ENCODE measurements at regions not wholly inside any gene's neighbourhood (a gene's known extent, or its start where the extent isn't known, plus 50 kb on each side); places are given as distances from the start of the nearest gene placed in this dataset.

DNA sequence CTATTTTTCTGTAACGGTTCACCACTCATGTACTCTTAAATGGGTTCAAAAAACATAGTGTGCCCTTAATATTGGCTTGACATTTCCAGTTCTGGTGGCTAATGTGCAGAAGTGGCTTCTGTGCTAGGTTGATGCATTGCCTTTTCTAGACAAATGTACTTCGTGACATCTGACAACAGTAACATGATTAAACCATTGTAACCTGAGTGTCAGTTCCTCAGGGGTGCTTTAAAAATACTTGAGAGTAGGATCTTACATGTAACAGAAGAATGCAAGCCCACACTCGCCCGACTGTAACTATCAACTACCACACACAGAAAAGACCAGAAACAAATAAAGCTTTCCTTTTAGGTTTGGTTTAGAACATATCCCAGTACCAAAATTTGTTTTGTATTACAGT, 393.4 kb upstream of the NFE2L3 start:
- DNase-seq, result no peak

- DNase-seq, result no peak
Measured at GRCh38 chr7:25759286-25759685, 392.7 kb upstream of the NFE2L3 start.

DNA sequence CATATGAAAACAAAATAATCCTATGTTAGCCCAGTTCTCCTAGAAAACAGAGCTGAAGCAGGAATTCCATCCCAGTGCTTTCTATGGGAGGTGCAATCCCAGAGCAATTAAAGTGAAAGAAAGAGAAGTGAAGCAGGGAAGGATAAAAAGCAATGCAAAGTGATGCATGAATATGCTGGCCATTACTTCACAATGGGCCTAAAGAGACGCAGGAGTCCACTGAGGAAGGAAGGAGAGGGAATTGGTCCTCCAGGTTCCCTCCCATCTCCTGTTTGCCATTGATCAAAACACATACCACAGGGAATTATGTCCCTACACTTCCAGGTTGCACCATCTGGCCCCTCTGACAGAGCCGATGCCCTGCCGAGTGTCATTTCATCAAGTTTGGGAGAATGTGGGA, 392.2 kb upstream of the NFE2L3 start:
- no peak for DNase-seq

DNA sequence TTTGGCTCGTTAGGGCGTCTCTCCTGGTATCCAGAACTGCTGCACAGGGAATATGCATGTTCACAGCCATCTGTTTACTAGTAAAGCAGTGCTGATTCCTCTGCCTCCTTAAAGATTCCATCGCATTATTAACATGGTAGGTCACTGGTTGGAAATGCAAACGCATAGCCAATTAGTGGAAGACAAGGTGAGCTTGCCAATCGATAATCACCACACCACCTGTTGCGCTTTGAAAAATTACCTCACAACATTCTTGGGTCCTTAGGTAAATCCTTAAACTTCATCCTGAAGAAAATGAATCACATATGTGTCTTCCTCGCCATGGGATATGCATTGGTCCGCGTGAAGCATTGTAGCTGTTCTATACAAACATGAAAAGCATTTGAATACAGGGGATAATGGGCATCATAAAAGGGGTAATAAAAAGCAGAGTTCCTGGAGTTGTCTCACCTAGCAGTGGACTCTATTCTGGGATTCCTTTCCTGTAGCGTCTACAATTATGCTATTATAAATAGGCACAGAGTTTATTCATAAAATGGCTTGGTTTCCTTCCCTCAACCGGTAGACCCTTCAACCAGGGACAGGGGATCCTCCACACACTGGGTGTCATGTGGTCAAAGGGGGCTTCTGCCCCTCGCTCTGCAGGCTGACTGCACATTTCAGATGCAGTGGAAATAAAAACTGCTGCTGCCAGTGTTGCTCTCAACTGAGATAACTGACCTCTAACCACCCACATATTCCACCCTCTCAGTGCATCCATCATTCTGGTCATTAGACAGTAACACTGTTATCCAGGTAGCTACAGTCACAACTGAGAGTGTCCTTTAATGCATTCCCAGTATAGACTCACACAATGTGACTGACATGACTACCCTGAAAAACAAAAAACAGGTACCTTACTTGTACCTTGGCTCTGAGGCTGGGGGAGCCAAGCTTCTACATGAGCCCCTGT, 389.2 kb upstream of the NFE2L3 start:
- DNase-seq, result no peak

DNA sequence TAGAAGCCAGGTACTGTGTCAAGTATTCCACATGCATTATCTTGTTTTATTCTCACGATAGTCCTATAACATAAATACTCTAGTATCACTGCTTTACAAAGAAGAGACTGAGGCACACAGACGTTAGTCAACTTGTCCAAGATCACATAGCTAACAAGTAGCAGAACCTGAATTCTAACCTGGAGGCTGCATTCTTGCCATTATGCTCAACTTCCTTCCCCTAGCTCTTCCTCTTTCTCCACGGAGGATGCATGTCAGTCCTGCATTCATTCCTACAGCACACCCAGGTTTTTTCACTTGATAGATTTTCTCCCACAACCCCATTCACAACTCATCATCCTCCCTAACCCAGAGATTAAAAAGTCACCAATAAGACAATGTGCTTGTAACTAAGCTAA, 388.5 kb upstream of the NFE2L3 start:
- DNase-seq, result no peak

DNA sequence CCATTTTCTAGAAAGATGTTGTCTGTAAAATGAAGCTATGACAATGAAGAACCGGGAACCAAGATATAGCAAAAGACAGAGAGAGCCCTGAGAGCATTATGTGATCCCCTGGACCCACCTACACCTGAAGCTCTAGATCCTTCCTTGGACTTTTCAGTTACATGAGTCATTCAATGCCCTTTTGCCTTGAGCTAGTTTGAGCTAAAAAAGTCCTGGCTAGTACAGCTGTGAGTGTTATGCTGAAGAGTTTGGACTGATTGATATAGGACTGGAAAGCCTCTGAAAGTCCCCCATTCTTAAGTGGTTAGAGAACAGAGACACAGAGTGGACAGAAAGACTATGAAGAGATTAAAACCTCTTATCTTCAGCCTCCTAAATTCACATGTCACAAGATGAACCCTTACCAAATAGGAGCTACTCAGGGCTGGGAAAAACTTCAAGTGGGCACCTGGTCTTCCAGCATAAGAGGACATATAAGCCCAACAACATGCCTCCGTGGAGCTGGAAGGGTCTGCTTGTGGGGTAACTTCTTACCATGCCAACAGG, 386.8 kb upstream of the NFE2L3 start:
- DNase-seq, result no peak

DNA sequence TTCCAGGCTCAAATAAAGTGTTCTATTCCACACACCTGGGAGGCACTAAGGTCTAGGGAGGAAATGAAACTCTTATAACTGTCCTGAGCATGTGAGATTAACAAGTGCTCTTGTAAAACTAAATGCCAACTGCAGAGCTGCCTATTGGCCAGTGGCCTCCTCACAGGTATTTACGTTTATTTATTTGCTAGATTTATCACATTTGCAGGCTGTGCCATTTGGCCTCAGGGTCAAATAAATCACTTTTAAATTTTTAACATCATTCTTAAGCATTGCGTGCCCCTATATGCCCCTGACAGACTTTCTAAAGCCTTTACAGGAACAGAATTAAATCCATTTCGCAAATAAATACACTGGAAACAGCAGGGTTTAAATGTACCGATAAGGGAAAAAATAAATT, 381.8 kb upstream of the NFE2L3 start:
- DNase-seq, result no peak

DNA sequence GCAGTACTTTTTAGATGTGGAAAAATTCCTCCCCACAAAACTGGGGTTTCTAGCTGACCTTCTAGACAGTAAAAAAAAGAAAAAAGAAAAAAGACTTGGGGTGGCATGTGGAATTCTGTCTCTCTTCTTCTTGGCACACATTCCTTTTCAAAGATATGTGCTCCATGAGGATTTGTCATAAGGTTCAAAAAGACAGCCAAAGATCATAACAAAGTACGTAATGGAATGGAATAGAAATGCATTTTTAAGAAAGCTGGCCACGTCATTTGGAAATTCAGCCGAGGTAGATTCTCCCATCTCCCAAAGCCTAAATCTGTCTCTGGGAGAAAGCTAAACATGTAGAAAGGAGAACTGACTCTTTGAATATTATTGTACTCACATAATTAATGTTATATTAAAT, 381.3 kb upstream of the NFE2L3 start:
- DNase-seq, result no peak

DNA sequence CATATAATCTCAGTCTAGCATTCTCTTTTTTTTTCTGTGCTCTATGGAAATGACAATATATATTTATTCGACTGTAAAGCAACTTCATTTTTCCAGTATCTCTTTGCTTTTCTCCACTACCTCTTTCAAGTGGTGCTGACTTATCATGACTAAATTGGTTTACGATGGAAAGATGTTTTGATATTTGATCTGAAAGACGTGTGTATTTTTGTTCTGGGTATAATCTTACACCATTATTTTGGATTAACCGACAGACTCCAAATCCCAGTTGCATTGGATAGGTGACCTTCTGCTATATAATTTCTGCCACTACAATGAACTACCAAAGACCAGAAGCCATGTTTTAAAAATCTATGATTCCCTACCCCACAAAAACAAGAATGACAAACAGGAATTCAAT, 380.5 kb upstream of the NFE2L3 start:
- no peak for DNase-seq

- no peak for DNase-seq
Measured at GRCh38 chr7:25772802-25773201, 379.2 kb upstream of the NFE2L3 start.

DNA sequence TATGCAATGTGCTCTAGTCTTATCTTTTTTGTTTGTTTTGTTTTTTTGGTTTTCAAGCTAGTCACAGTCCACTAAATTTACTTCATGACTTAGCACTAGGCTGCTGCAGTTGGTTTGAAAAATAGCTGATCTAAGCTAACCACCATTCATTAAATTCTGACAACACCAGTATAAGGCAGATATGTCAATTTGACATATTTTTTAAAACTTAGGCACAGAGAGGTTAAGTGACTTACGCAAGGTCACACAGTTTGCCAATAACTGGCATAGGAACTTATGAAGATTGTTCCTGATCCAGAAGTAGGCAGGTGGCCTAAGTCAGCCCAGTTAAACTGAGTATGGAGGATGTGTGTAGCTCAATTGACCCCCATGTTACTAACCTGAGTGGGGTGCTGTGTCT, 377.3 kb upstream of the NFE2L3 start:
- DNase-seq, result no peak

GRCh38 chr7:25775570-25775969, 376.4 kb upstream of the NFE2L3 start:
- no peak for DNase-seq

DNA sequence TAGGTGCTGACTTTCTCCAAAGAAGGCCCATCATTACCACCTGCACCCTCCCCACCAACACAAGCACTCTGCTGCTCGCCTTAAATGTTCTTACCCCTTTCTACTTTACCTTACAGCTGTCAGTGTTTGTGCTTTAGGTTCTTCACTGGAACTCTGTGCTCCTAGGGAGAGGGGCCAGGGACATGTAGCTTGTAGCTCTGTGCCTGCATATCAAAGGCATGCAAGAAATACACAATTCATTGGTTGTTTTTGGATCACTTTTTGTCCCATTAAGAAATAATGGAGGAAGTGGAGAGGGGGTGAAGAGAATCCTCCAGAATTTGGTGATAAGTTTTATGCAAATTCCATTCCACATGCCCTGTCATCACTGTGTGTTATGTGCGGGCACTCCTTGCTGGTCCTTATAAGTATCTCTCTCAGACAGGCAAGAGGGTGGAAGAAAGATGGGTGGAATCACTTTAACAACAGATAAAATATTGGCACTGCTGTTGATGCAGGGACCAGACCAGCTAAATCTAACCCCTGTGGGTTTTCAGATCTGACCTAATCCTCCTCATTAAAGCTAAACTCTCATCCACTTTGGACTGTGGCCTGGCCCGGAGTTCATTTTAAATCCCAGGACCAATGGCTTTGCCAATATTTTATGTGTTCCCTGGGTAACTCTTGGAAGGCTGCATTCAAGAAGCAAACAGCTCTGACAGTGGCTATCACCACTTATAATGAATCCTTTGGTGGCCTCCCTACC, 375.8 kb upstream of the NFE2L3 start:
- DNase-seq, result no peak

DNA sequence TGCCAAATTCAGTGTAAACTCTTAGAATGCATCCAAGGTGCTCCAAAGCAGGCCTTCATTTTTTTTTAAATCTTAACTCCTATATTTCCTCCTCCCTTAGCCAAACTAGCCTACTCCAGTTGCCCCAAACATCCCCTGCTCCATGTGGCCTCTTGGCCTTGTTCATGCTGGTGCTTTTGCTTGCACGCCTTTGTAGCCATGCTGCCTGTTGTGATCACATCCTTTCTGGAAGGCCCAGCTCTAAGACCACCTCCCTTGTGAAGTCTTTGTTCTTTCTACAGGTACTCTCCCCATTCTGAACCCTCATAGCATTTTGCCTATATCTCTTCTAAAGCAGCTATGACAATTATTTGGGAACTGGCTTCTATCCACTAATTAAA, 375.3 kb upstream of the NFE2L3 start:
- no peak for DNase-seq

DNA sequence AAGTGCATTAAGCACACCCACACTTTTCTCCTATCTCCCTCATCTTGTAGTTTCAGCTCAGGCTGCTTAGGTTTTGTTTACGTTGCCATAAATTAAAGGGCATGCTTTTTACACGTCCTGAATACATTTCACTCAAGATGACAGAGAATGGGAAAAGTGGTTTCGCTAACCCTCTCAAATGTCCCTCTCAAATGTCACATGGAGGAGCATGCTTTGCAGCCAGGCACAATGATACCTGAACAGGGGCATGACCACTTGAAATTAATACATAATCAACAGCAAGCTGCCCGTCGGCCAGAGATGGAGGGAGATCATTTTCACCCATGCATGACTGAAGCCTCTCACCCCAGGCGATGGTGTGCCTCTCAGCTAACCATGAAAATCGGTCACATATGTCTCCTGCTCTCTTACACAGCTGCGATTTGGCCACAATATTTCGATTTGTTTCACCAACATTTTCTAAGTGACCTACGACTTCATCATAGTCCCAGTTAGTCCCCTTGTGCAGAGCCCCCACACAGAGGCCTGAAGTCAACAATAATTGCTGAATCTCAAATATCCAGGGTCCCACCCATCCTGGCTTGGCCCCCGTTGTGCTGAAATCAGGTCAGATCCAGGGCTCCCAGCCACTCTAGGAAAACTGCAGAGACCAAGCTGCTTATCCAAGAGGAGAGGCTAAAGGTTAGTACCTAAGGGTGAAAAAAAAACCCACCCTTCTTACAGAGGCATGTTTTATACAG, 373.9 kb upstream of the NFE2L3 start:
- DNase-seq, result no peak

- DNase-seq, result no peak
Measured at GRCh38 chr7:25779002-25779546, 372.9 kb upstream of the NFE2L3 start.

DNA sequence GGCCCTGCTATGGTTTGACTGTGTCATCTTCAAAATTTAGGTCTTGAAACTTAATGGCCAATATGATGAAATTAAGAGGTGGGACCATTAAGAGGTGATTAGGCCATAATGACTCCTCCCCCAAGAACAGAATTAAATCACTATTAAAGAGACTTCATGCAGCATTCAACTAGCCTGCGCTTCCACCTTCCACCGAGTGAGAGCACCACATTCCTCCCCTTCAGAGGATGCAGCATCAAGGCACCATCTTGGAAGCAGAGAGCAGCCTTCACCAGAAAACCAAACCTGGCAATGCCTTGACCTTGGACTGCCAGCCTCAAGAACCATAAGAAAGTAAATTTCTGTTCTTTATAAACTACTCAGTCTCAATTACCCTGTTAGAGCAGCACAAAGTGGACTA, 371.1 kb upstream of the NFE2L3 start:
- DNase-seq, result no peak

DNA sequence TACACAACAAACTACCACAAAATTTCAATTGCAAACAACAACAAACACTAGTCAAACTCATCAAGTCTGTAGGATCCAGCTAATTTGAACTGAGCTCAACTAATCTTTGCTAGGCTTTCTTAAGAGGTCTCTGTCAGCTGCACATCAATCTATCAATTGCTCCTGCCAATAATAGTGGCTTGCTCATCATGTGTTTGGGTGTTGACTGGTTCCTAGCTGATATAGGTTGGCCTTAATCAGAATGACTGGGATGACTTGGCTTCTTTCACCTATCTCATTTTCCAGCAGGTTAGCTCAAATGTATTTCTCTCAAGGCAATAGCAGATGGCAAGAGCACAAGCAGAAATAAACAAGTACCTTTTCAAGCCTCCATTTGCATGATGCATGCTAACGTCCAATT, 370.3 kb upstream of the NFE2L3 start:
- no peak for DNase-seq

DNA sequence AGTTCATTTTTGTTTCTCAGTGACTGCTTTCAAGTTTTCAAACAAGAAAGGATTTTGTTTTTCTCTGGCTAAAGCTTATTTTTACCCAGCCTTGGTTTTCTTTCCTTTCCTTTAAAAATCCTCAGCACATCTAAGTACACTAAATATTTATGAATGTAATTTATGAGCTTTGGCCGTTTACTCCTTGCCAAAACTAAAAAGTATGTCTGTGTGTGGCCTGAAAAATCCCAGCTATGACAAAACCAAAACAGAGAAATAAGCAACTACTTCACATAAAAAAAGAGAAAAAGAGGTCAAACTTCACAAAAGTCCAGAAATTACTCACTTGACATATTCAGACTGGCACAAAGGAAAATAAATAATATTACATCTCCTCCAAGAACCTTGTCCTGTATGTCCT, 365.1 kb upstream of the NFE2L3 start:
- DNase-seq, result peak; percentile 9

GRCh38 chr7:25787336-25787735, 364.7 kb upstream of the NFE2L3 start:
- no peak for DNase-seq

DNA sequence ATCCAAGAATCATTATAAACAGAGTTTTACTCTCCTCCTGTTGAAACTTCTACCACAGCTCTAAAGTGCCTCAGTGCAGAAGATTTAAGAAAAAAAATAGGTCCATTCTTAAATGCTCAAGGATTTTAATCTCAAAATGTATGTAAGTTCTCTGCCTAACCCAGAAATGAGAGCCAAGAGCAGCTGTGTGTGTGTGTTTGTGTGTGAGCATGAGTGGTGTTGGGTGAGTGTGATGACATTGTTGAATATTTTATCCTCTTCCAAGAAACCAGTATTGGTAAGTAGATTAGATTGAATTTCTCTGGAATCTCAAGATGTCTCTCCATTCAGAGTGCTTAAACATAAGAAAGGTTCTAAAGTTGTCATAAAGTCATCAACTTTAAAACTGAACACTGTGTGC, 363.6 kb upstream of the NFE2L3 start:
- DNase-seq, result no peak

DNA sequence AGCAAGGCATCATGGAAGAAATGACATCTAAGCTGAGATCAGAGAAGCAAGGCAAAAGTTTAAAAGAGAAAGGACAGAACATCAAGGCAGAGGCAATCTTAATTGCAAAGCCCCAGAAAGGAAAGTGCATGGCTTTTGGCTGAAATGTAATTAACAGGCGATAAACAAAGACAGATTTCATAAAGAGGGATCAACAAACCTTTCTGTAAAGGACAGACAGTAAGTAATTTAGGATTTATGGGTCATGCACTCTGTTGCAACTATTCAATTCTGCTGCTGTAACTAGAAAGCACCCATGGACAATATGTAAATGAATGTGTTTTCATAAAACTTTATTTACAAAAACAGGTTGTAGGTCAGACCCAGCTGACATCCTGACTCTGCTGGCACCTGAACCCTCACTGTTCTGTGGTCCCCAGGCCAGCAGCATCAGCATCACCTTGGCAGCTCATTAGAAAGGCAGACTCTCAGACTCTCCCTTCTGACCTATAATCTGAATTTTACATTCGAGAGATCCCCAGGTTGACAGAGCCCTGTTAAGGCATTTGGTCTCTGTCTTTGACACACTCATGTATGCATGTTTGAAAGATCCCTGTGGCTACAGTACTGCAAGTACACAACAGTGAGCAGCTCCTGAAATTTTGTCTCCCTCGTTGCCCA, 362.9 kb upstream of the NFE2L3 start:
- DNase-seq, result no peak
